Choroid plexus epithelial cell (primary cell): ENCODE measurements at regions not wholly inside any gene's neighbourhood (a gene's known extent, or its start where the extent isn't known, plus 50 kb on each side); places are given as distances from the start of the nearest gene placed in this dataset.

Experiments
- DNase-seq: peaks from one replicate; pipeline ENCODE4 v3.0.0-alpha.2; 2010; ENCODE audit warnings: low read depth
- H3K4me3 ChIP-seq: 2 replicates; pipeline ENCODE4 v1.5.1; 2011; ENCODE audit warnings: low read depth, mild to moderate bottlenecking, control low read depth, low read length, moderate library complexity
- TF ChIP-seq, protein P1 (sequence below): conservative IDR thresholded peaks from 2 replicates; pipeline ENCODE4 v1.5.1; 2011; ENCODE audit warnings: low read depth, mild to moderate bottlenecking, control low read depth, inconsistent platforms, low read length, moderate library complexity

DNA sequence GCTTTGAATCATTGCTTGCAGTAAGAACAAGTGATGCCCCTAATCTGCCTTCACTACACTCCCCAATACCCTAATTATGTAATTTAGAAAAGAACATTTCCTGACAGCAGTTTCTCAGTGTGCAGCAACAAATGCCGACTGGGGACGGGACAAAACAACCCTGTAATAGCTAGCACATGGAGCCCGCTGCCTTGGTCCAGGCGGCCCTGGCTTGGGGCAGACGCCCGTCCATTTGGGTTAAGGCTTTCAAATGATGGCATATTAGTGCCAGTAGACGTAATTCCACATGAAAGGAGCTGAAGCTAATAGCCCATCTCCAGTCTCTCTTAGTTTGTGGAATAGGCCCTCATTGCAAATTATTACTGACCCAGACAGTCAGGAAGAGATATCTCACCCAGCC is 150.6 kb upstream of the PITX1 start:
- H3K4me3 ChIP-seq: no peak overlapping the region
- TF ChIP-seq, protein P1, sequence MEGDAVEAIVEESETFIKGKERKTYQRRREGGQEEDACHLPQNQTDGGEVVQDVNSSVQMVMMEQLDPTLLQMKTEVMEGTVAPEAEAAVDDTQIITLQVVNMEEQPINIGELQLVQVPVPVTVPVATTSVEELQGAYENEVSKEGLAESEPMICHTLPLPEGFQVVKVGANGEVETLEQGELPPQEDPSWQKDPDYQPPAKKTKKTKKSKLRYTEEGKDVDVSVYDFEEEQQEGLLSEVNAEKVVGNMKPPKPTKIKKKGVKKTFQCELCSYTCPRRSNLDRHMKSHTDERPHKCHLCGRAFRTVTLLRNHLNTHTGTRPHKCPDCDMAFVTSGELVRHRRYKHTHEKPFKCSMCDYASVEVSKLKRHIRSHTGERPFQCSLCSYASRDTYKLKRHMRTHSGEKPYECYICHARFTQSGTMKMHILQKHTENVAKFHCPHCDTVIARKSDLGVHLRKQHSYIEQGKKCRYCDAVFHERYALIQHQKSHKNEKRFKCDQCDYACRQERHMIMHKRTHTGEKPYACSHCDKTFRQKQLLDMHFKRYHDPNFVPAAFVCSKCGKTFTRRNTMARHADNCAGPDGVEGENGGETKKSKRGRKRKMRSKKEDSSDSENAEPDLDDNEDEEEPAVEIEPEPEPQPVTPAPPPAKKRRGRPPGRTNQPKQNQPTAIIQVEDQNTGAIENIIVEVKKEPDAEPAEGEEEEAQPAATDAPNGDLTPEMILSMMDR: no peak
- no peak for DNase-seq

DNA sequence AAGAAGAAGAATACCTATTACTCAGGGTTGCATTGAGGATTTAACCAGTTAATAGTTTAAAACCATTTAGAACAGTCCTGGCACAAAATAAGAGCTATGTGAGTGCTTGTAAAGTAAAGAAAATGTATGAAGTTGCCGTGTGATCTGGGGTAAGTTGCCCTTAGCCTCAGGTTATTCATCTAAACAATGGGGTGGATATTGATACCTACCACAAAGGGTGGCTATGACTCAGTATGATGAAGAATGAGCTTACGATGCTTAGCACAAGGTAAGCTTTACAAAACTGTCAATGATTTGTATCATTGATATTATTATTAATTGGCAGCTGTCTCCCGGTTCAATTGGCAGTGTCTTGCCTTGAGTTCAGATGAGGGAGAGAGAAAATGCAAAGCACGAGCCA is 149.4 kb upstream of the PITX1 start:
- H3K4me3 ChIP-seq: no peak overlapping the region
- TF ChIP-seq, protein P1: no peak
- no peak for DNase-seq

DNA sequence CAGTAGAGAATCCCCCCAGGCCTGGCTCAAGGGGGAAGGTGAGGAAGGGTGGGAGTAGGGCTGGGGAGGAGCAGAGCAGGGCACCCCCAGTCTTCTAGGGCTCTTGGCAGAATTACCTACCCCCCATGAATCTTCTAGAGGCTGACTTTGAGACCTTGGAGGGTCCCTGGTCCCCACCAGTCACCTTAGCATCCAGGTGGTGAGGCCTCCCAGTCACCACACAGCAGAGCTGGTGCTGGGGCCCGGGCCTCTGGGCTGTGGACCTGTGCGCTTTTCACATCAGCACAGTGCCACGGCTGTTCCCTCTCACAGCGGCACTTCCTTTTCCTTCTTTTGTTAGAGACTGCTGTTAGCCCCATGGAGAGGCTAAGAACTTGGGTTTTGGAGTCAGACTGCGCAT is 148.6 kb upstream of the PITX1 start:
- no peak for DNase-seq
- TF ChIP-seq, protein P1: no peak
- H3K4me3 ChIP-seq: no peak overlapping the region

DNA sequence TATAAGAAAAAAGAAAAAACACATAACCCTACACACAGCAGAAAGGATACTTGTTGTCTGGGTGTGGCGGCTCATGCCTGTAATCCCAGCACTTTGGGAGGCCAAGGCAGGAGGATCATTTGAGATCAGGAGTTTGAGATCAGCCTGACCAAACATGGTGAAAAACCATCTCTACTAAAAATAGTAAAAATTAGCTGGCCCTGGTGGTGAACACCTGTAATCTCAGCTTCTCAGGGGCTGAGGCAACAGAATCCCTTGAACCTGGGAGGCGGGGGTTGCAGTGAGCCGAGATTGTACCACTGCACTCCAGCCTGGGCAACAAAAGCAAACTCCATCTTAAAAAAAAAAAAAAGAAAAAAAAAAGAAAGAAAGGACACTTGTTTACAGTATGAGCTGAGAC is 147.6 kb upstream of the PITX1 start:
- no peak for DNase-seq
- H3K4me3 ChIP-seq: no peak overlapping the region
- TF ChIP-seq, protein P1: no peak

DNA sequence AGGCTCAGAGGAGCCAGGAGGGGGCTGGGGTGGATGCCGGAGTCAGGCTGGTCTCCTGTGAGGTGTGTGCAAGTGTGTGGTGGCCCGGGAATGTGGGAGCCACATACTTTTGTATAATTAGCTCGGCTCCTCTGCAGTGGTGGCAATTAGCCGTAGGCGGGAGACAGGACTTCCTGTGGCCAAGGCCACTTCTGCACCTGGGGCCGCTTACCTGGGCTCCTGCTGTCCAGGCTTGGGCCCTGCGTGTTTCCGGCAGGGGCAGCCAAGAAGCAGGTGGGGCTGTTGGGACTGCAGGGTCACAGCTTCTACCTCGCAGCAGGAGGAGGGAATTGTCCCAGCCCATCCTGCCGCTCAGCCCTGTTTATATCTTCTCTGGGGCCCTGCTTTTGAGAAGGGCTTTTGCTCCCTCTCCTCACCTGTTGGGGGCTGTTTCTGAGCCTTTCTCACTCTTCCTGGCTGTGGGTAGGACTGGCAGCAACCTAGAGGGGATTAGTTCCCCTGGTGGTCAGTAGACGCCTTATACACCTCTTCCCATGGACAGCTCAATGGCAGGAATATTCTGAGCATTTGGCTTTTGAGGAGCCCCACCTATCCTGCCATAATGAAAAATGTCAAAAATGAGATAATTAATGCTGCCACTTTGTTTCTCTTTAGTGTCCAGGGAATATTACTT is 145.4 kb upstream of the PITX1 start:
- H3K4me3 ChIP-seq: no peak overlapping the region
- TF ChIP-seq, protein P1: peak; percentile 2
- no peak for DNase-seq

DNA sequence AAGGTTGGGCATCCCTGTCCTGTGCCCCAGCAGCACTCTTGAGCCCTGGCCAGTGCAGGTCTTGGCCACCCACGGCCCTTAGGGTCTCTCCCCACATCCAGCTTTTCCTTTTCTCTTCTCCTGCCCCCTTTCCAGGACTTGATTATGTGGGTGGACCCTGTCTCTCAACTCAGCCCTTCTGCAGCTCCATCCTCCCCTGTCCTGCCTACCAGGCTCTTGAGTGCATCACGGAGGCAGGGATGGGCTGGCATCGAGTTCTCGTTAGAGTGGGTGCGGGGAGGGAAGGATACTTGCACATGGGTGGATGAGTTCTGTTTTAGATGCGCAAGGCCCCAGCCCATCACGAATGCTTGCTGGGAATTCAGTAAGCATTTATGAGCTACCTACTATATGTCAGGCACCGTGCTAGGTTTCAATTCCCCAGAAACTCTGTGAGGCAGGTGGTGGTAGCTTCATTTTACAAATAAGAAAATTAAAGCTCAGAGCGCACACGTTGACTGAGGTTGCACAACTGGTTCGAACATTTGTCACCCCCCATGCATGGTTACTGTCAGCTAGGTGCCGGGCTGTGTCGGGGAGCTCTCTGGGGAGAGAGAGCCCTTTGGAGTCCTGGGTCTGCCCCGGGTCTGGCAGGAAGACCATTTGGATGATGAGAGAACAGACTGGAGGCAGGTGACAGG is 144.6 kb upstream of the PITX1 start:
- H3K4me3 ChIP-seq: no peak overlapping the region
- no peak for DNase-seq
- TF ChIP-seq, protein P1: no peak

DNA sequence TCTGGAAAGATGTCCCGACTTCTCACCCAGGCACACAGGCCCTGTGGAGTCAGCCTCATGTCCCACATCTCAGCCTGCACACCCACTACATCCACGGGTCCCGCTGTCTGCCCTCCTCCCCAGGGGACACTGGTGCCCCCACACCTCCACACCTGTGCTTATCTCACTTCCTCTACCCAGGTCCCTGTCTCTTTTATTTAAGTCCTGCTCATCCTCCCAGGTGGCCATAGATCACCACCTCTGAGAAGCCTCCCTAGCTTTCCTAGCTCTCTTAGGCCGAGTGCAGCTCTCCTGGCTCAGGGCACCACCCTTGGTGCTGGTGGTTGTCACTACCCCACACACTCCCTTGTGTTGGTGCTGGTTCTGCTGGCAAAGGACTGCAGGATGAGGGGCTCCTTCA is 143.6 kb upstream of the PITX1 start:
- no peak for DNase-seq
- TF ChIP-seq, protein P1: no peak
- H3K4me3 ChIP-seq: no peak overlapping the region
